Mesenchymal stem cell (in vitro differentiated cells and primary cell): ENCODE measurements at regions not wholly inside any gene's neighbourhood (a gene's known extent, or its start where the extent isn't known, plus 50 kb on each side); places are given as distances from the start of the nearest gene placed in this dataset.

Experiments
- DNase-seq: peaks from one replicate; pipeline ENCODE4 v3.0.0-alpha.2; 2013
- H2AFZ ChIP-seq: one replicate; pipeline ENCODE4 v1.6.1; 2013; ENCODE audit warnings: low read depth, mild to moderate bottlenecking, control low read depth, inconsistent platforms, low read length, moderate library complexity
- H2AK5ac ChIP-seq: 2 replicates; pipeline ENCODE4 v1.6.1; 2013; ENCODE audit warnings: low read length, moderate library complexity, mild to moderate bottlenecking, inconsistent platforms; ENCODE audit not compliant: severe bottlenecking
- H2BK120ac ChIP-seq: one replicate; pipeline ENCODE4 v1.6.1; 2013; ENCODE audit warnings: low read depth, mild to moderate bottlenecking, inconsistent platforms, low read length, moderate library complexity
- H2BK12ac ChIP-seq, 2 experiments: one replicate each; pipeline ENCODE4 v1.6.1; 2013; ENCODE audit warnings: inconsistent platforms in 2 of 2, low read length in 2 of 2, mild to moderate bottlenecking in 2 of 2, moderate library complexity in 2 of 2, control low read depth in 1 of 2
- H2BK15ac ChIP-seq: one replicate; pipeline ENCODE4 v1.6.1; 2013; ENCODE audit warnings: mild to moderate bottlenecking, low read depth, inconsistent platforms; ENCODE audit not compliant: poor library complexity, severe bottlenecking
- H2BK5ac ChIP-seq: 2 replicates; pipeline ENCODE4 v1.6.1; 2013; ENCODE audit warnings: low read depth, mild to moderate bottlenecking, low read length, control low read depth, inconsistent platforms; ENCODE audit not compliant: poor library complexity, severe bottlenecking
- H3K14ac ChIP-seq, 2 experiments: one replicate each; pipeline ENCODE4 v1.6.1; 2013; ENCODE audit warnings: inconsistent platforms in 2 of 2, low read length in 2 of 2, control low read depth in 1 of 2, mild to moderate bottlenecking in 1 of 2, moderate library complexity in 1 of 2
- H3K18ac ChIP-seq, 2 experiments: one replicate each; pipeline ENCODE4 v1.6.1; 2013; ENCODE audit warnings: inconsistent platforms in 2 of 2, low read length in 2 of 2, control low read depth in 1 of 2, low read depth in 1 of 2, mild to moderate bottlenecking in 1 of 2
- H3K23ac ChIP-seq, 2 experiments: one replicate each; pipeline ENCODE4 v1.6.1; 2013; ENCODE audit warnings: inconsistent platforms in 2 of 2, low read length in 2 of 2, mild to moderate bottlenecking in 2 of 2, moderate library complexity in 2 of 2, control low read depth in 1 of 2
- H3K27ac ChIP-seq: 2 replicates; pipeline ENCODE4 v1.5.1; 2013; ENCODE audit warnings: mild to moderate bottlenecking, moderate library complexity, low read length, control low read depth, inconsistent platforms; ENCODE audit not compliant: poor library complexity, severe bottlenecking
- H3K27me3 ChIP-seq, 2 experiments: 2 replicates each; pipeline versions ENCODE4 v1.6.1 to v1.7.0; 2013; ENCODE audit warnings: low read length in 2 of 2, mild to moderate bottlenecking in 2 of 2, moderate library complexity in 2 of 2, control low read depth in 1 of 2, inconsistent platforms in 1 of 2; ENCODE audit not compliant: control insufficient read depth in 1 of 2, insufficient read depth in 1 of 2
- H3K36me3 ChIP-seq, 2 experiments: 2 replicates each; pipeline versions ENCODE4 v1.6.1 to v1.7.0; 2013; ENCODE audit warnings: low read length in 2 of 2, control low read depth in 1 of 2, inconsistent platforms in 1 of 2, low read depth in 1 of 2, mild to moderate bottlenecking in 1 of 2; ENCODE audit not compliant: insufficient read depth in 2 of 2, control insufficient read depth in 1 of 2
- H3K4ac ChIP-seq, 2 experiments: one replicate each; pipeline ENCODE4 v1.6.1; 2013; ENCODE audit warnings: inconsistent platforms in 2 of 2, low read length in 2 of 2, mild to moderate bottlenecking in 2 of 2, moderate library complexity in 2 of 2, control low read depth in 1 of 2, low read depth in 1 of 2
- H3K4me1 ChIP-seq: 2 replicates; pipeline ENCODE4 v1.6.1; 2013; ENCODE audit warnings: low read depth, low read length, control low read depth; ENCODE audit not compliant: control insufficient read depth, insufficient read depth
- H3K4me2 ChIP-seq: 2 replicates; pipeline ENCODE4 v1.6.1; 2013; ENCODE audit warnings: low read length, mild to moderate bottlenecking, inconsistent platforms; ENCODE audit not compliant: poor library complexity, severe bottlenecking
- H3K4me3 ChIP-seq, 2 experiments: 2 replicates each; pipeline versions ENCODE4 v1.5.1 to v1.7.0; 2013; ENCODE audit warnings: low read length in 2 of 2, mild to moderate bottlenecking in 2 of 2, control low read depth in 1 of 2, low read depth in 1 of 2; ENCODE audit not compliant: insufficient read depth in 1 of 2
- H3K79me1 ChIP-seq: replicated peaks from 2 replicates; pipeline ENCODE4 v1.6.1; 2013; ENCODE audit warnings: mild to moderate bottlenecking, control low read depth, low read length, inconsistent platforms; ENCODE audit not compliant: poor library complexity, severe bottlenecking
- H3K9ac ChIP-seq: 2 replicates; pipeline ENCODE4 v1.7.0; 2013; ENCODE audit warnings: mild to moderate bottlenecking, low read length, moderate library complexity
- H3K9me3 ChIP-seq: 2 replicates; pipeline ENCODE4 v1.7.0; 2013; ENCODE audit warnings: mild to moderate bottlenecking, low read length; ENCODE audit not compliant: control insufficient read depth
- H4K8ac ChIP-seq: one replicate; pipeline ENCODE4 v1.6.1; 2013; ENCODE audit warnings: inconsistent platforms, mild to moderate bottlenecking, low read length, moderate library complexity
- H4K91ac ChIP-seq: one replicate; pipeline ENCODE4 v1.6.1; 2013; ENCODE audit warnings: mild to moderate bottlenecking, low read length, inconsistent platforms
- WGBS: methylation state at CpG from one replicate; pipeline ENCODE4 v1.1.7; 2013; ENCODE audit warnings: mixed read lengths; 5-methylcytosine and 5-hydroxymethylcytosine counted together

DNA sequence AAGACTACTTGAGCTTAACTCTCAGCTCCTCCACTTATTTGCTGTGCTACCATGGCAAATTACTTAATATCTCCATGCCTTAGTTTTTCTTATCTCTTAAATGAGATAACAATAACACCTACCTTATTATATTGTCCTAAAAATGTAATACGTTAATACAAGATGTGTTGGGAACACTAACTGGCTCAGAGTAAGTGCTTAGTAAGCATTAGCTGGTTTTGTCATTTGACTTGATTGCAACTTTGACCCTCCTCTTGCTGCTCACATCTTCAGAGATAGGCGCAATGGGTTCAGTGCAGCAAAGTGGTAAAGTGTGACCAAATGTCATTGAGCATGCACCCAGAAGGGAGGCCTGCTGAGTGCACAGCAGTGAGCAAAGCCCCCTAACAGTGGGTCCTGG is 294.5 kb upstream of the CLNK start:
- no peak overlapping the region for H2AK5ac ChIP-seq
- H3K9ac ChIP-seq, result no peak overlapping the region
- no peak overlapping the region for H2BK15ac ChIP-seq
- no peak overlapping the region for H3K14ac ChIP-seq
- H3K27me3 ChIP-seq, result no peaks in the 10 kb centered on the region
- H3K9me3 ChIP-seq, result peaks cover 8% of the 10 kb centered on the region
- DNase-seq, result no peak
- no peak overlapping the region for H4K91ac ChIP-seq
- WGBS, result 79% methylated on average over 2 of the region's 2 CpGs
- no peak overlapping the region for H2BK12ac ChIP-seq
- no peak overlapping the region for H4K8ac ChIP-seq
- no peak overlapping the region for H2AFZ ChIP-seq
- H3K4me1 ChIP-seq, result peaks cover 2% of the 10 kb centered on the region
- no peak overlapping the region for H3K4ac ChIP-seq
- H2BK5ac ChIP-seq, result no peak overlapping the region
- H3K27ac ChIP-seq, result no peak overlapping the region
- H2BK120ac ChIP-seq, result no peak overlapping the region
- no peaks in the 10 kb centered on the region for H3K79me1 ChIP-seq
- no peak overlapping the region for H3K23ac ChIP-seq
- H3K18ac ChIP-seq, result no peak overlapping the region
- no peak overlapping the region for H3K4me3 ChIP-seq
- no peaks in the 10 kb centered on the region for H3K36me3 ChIP-seq
- H3K4me2 ChIP-seq, result no peak overlapping the region

DNA sequence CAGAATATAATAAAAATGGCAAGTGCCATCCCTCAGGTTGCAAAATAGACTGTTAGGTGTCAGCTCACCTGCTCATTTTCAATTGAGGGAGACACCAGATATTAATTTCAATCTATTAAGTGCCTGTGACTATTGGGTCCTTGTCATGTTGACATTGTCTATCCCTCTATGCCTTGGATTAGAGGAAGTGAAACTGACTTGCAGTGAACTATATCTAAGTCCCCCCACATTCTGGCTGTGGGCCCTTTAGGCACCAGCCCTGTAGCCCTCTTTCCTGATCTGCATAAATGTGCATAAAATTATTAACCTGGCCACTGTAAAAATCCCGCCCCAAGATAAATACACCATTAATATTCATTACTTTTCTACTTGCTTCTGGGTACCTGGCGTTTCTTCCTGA is 293.0 kb upstream of the CLNK start:
- H2BK120ac ChIP-seq, result no peak overlapping the region
- no peak overlapping the region for H3K14ac ChIP-seq
- H3K27me3 ChIP-seq, result no peaks in the 10 kb centered on the region
- DNase-seq, result no peak
- H2AFZ ChIP-seq, result no peak overlapping the region
- no peak overlapping the region for H2BK5ac ChIP-seq
- H3K4me2 ChIP-seq, result no peak overlapping the region
- peaks cover 8% of the 10 kb centered on the region for H3K9me3 ChIP-seq
- no peak overlapping the region for H3K9ac ChIP-seq
- no peak overlapping the region for H2BK12ac ChIP-seq
- no peak overlapping the region for H2BK15ac ChIP-seq
- H3K4ac ChIP-seq, result no peak overlapping the region
- no peak overlapping the region for H3K4me3 ChIP-seq
- no peak overlapping the region for H3K27ac ChIP-seq
- no peak overlapping the region for H4K8ac ChIP-seq
- H2AK5ac ChIP-seq, result no peak overlapping the region
- H3K79me1 ChIP-seq, result no peaks in the 10 kb centered on the region
- H3K18ac ChIP-seq, result no peak overlapping the region
- 64% methylated on average over 2 of the region's 2 CpGs for WGBS
- H3K4me1 ChIP-seq, result no peaks in the 10 kb centered on the region
- no peaks in the 10 kb centered on the region for H3K36me3 ChIP-seq
- no peak overlapping the region for H4K91ac ChIP-seq
- H3K23ac ChIP-seq, result no peak overlapping the region

DNA sequence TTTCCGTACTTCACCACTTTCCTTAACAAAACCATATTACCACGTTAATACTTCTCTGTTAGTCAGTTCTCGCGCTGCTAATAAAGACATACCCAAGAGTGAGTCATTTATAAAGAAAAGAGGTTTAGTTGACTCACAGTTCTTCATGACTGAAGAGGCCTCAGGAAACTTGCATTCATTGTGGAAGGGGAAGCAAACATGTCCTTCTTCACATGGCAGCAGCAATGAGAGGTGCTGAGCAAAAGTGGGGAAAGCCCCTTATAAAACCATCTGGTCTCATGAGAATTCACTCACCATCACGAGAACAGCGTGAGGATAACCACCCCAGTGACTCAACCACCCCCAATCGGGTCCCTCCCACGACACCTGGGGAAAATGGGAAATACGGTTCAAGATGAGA is 289.8 kb upstream of the CLNK start:
- no peak overlapping the region for H3K4me2 ChIP-seq
- H3K27me3 ChIP-seq, result no peaks in the 10 kb centered on the region
- H2BK120ac ChIP-seq, result no peak overlapping the region
- no peaks in the 10 kb centered on the region for H3K79me1 ChIP-seq
- no peaks in the 10 kb centered on the region for H3K4me1 ChIP-seq
- no peak overlapping the region for H2BK5ac ChIP-seq
- H3K4ac ChIP-seq, result no peak overlapping the region
- WGBS, result 86% methylated on average over 8 of the region's 9 CpGs
- H3K18ac ChIP-seq, result no peak overlapping the region
- H3K9me3 ChIP-seq, result peaks cover 8% of the 10 kb centered on the region
- H2BK12ac ChIP-seq, result no peak overlapping the region
- no peak overlapping the region for H3K27ac ChIP-seq
- H2AK5ac ChIP-seq, result no peak overlapping the region
- no peaks in the 10 kb centered on the region for H3K36me3 ChIP-seq
- no peak overlapping the region for H2AFZ ChIP-seq
- no peak overlapping the region for H3K23ac ChIP-seq
- H3K4me3 ChIP-seq, result no peak overlapping the region
- peak; percentile 26 for DNase-seq
- no peak overlapping the region for H4K91ac ChIP-seq
- no peak overlapping the region for H2BK15ac ChIP-seq
- no peak overlapping the region for H3K9ac ChIP-seq
- no peak overlapping the region for H4K8ac ChIP-seq
- H3K14ac ChIP-seq, result no peak overlapping the region

DNA sequence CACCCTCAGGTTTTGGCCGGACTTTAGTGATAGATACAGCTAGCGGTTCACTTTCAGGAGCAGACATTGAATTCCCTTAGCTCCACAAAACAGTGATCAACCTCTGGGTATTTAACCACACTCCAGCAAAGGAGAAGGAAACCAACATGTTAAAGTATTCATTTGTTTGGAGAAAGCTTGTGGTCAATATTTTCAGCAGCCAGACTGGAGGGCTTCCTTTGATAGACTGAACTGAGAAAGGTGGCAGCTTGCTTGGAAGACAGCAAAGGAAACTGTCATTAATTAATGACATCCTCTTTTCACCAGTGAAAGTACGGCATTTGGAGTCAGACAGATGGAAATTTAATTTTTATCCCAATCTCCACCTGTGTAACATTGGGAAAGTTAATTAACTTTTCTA is 289.1 kb upstream of the CLNK start:
- no peak overlapping the region for H2BK12ac ChIP-seq
- H2BK120ac ChIP-seq, result no peak overlapping the region
- H3K36me3 ChIP-seq, result no peaks in the 10 kb centered on the region
- H2AK5ac ChIP-seq, result no peak overlapping the region
- no peak for DNase-seq
- H3K23ac ChIP-seq, result no peak overlapping the region
- H3K4me2 ChIP-seq, result no peak overlapping the region
- no peak overlapping the region for H4K91ac ChIP-seq
- no peak overlapping the region for H2BK5ac ChIP-seq
- H3K9ac ChIP-seq, result no peak overlapping the region
- no peak overlapping the region for H2AFZ ChIP-seq
- no peak overlapping the region for H3K27ac ChIP-seq
- H3K79me1 ChIP-seq, result no peaks in the 10 kb centered on the region
- H3K18ac ChIP-seq, result no peak overlapping the region
- H3K27me3 ChIP-seq, result no peaks in the 10 kb centered on the region
- no peaks in the 10 kb centered on the region for H3K4me1 ChIP-seq
- no peak overlapping the region for H3K4ac ChIP-seq
- WGBS, result 80% methylated on average over 1 of the region's 3 CpGs
- no peak overlapping the region for H2BK15ac ChIP-seq
- no peak overlapping the region for H3K4me3 ChIP-seq
- H3K9me3 ChIP-seq, result peaks cover 8% of the 10 kb centered on the region
- H4K8ac ChIP-seq, result no peak overlapping the region
- no peak overlapping the region for H3K14ac ChIP-seq
